Calu3 (cell line): ENCODE measurements at regions not wholly inside any gene's neighbourhood (a gene's known extent, or its start where the extent isn't known, plus 50 kb on each side); places are given as distances from the start of the nearest gene placed in this dataset.
A peak's percentile ranks its signal among the peaks of the same experiment; 100 is the strongest.

Source experiments
- BruUV-seq: library from RNA; stranded (reverse); fragments of 400-500 nt; replicated peaks from 2 replicates; lab custom pipeline; 2021; lab: Mats Ljungman, UMichigan
- CTCF ChIA-PET: fragments of 300-600 bp; sonication (Branson Sonifier 250); formaldehyde crosslinking; loops from one replicate; lab custom pipeline; 2022; ENCODE audit warnings: antibody characterized with exemption; lab: Charles Lee
- DNase-seq: peaks from one replicate; pipeline ENCODE4 v3.0.0; 2022
- H3K27ac Mint-ChIP-seq: one replicate; pipeline ENCODE4 v1.8.0; 2022; ENCODE audit warnings: mixed read lengths; ENCODE audit not compliant: unreplicated experiment
- H3K27me3 Mint-ChIP-seq: one replicate; pipeline ENCODE4 v1.8.0; 2022; ENCODE audit warnings: mixed read lengths; ENCODE audit not compliant: unreplicated experiment
- H3K36me3 Mint-ChIP-seq: one replicate; pipeline ENCODE4 v1.8.0; 2022; ENCODE audit warnings: mild to moderate bottlenecking, moderate library complexity, mixed read lengths; ENCODE audit not compliant: insufficient read depth, unreplicated experiment
- H3K4me1 Mint-ChIP-seq: one replicate; pipeline ENCODE4 v1.8.0; 2022; ENCODE audit warnings: mild to moderate bottlenecking, low read depth, mixed read lengths; ENCODE audit not compliant: unreplicated experiment
- H3K4me3 Mint-ChIP-seq: one replicate; pipeline ENCODE4 v1.8.0; 2022; ENCODE audit warnings: mild to moderate bottlenecking, low read depth, moderate library complexity, mixed read lengths; ENCODE audit not compliant: unreplicated experiment
- H3K9me3 Mint-ChIP-seq: one replicate; pipeline ENCODE4 v1.8.0; 2022; ENCODE audit warnings: low read depth, mixed read lengths; ENCODE audit not compliant: unreplicated experiment
- CTCF ChIP-seq: fragments of 200-600 bp; IDR thresholded peaks from one replicate; pipeline ENCODE4 v1.8.0; 2022; ENCODE audit warnings: antibody characterized with exemption; ENCODE audit not compliant: unreplicated experiment
- intact Hi-C: fragments of 100-400 bp; cut with micrococcal nuclease; formaldehyde crosslinking; loops from one replicate; pipeline ENCODE4 v1.10.0; 2022; ENCODE audit not compliant: unreplicated experiment

GRCh38 chr12:91364471-91365184 is 182.0 kb upstream of the DCN start:
- peaks cover 18% of the 10 kb centered on the region for H3K4me1 Mint-ChIP-seq

GRCh38 chr12:91361864-91362263 is 179.2 kb upstream of the DCN start:
- no peaks in the 10 kb centered on the region for H3K9me3 Mint-ChIP-seq
- peak; percentile 58 for TF ChIP-seq CTCF
- DNase-seq, result no peak
- peak overlapping the region; percentile 8 for H3K4me3 Mint-ChIP-seq
- H3K27ac Mint-ChIP-seq, result no peak overlapping the region
- intact Hi-C loops, result loop anchor here (1.0 to 5.0 kb wide), 2 partner anchors 1210 to 1288 kb away; no protein-coding TSS in a partner anchor
- no peaks in the 10 kb centered on the region for H3K36me3 Mint-ChIP-seq
- CTCF ChIA-PET, result interaction anchor here (0.6 to 0.7 kb wide), 4 partner anchors 41 to 1288 kb away, joined by 3 to 15 read pairs (median 5); no protein-coding TSS in a partner anchor
- H3K4me1 Mint-ChIP-seq, result peaks cover 26% of the 10 kb centered on the region
- no peaks in the 10 kb centered on the region for H3K27me3 Mint-ChIP-seq
- no TSS peak for BruUV-seq

More at GRCh38 chr12:91364471-91365184, 182.0 kb upstream of the DCN start:
- H3K9me3 Mint-ChIP-seq, result no peaks in the 10 kb centered on the region
- CTCF ChIA-PET, result interaction anchor here (0.6 kb wide), 1 partner anchor 1869 kb away, joined by 3 read pairs; no protein-coding TSS in a partner anchor
- intact Hi-C loops, result loop anchor here (5.0 kb wide), 1 partner anchor 1208 kb away; no protein-coding TSS in a partner anchor
- no peaks in the 10 kb centered on the region for H3K27me3 Mint-ChIP-seq
- no peaks in the 10 kb centered on the region for H3K36me3 Mint-ChIP-seq
- no peak overlapping the region for H3K4me3 Mint-ChIP-seq
- DNase-seq, result no peak
- BruUV-seq, result no TSS peak
- no peak overlapping the region for H3K27ac Mint-ChIP-seq
- no peak for TF ChIP-seq CTCF

GRCh38 chr12:91357381-91357780 is 174.8 kb upstream of the DCN start:
- H3K9me3 Mint-ChIP-seq, result no peaks in the 10 kb centered on the region
- no peak for TF ChIP-seq CTCF
- no peaks in the 10 kb centered on the region for H3K36me3 Mint-ChIP-seq
- intact Hi-C loops, result no loop called here
- H3K4me1 Mint-ChIP-seq, result peaks cover 43% of the 10 kb centered on the region
- H3K27me3 Mint-ChIP-seq, result no peaks in the 10 kb centered on the region
- CTCF ChIA-PET, result interaction anchor here (0.6 to 1.1 kb wide), 3 partner anchors 412 to 1292 kb away, joined by 3 to 7 read pairs (median 4); no protein-coding TSS in a partner anchor
- H3K4me3 Mint-ChIP-seq, result peak overlapping the region; percentile 26
- peak overlapping the region; percentile 38 for H3K27ac Mint-ChIP-seq
- DNase-seq, result peak; percentile 35
- no TSS peak for BruUV-seq

- H3K9me3 Mint-ChIP-seq, result no peaks in the 10 kb centered on the region
- BruUV-seq, result no TSS peak
- H3K27me3 Mint-ChIP-seq, result no peaks in the 10 kb centered on the region
- H3K4me3 Mint-ChIP-seq, result no peak overlapping the region
- CTCF ChIA-PET, result no interaction called here
- no peaks in the 10 kb centered on the region for H3K36me3 Mint-ChIP-seq
- intact Hi-C loops, result no loop called here
- TF ChIP-seq CTCF, result no peak
- H3K27ac Mint-ChIP-seq, result no peak overlapping the region
- DNase-seq, result no peak
- H3K4me1 Mint-ChIP-seq, result peaks cover 36% of the 10 kb centered on the region
Measured at GRCh38 chr12:91356405-91356804, 173.8 kb upstream of the DCN start.
